T-helper 2 cell (primary cell): ENCODE measurements at regions not wholly inside any gene's neighbourhood (a gene's known extent, or its start where the extent isn't known, plus 50 kb on each side); places are given as distances from the start of the nearest gene placed in this dataset.
"Not testable (repeated sequence)": the region's sequence is repeated elsewhere in the genome, so short reads cannot be mapped to it uniquely, and the experiment has no call there.

Experiments
- DNase-seq, 5 experiments: peaks; one replicate each; pipeline versions ENCODE4 v3.0.0 to v3.0.0-alpha.2; 2012 to 2022

- DNase-seq, result not testable (repeated sequence)
Observed at GRCh38 chr4:54409270-54409817, 180.3 kb downstream of the PDGFRA start.

GRCh38 chr4:54414545-54414944 is 185.5 kb downstream of the PDGFRA start:
- no peak for DNase-seq

DNA sequence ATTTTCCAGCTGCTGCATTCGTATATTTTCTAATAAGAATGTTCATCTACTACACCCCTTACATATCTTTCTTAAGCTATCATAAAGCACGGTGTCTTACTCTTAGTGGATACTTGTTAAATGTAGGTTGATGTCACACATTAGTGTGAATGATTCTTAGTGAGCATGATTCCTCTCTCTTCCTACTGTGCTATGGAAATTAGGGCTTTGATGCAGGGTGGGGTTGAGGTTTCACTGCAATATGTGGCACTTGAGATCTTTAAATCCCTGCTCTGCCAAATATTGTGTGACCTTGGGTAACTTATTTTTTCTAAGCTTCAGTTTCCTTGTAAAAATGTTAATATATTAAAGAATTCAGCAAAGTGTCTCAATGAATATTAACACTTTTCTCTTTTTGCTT is 188.4 kb downstream of the PDGFRA start:
- no peak for DNase-seq

GRCh38 chr4:54418468-54418867 is 189.4 kb downstream of the PDGFRA start:
- DNase-seq, result no peak

- no peak for DNase-seq
Observed at GRCh38 chr4:54423066-54423465, 194.0 kb downstream of the PDGFRA start.

- no peak for DNase-seq
Observed at GRCh38 chr4:54427826-54428225, 198.7 kb downstream of the PDGFRA start.

- no peak for DNase-seq
Observed at GRCh38 chr4:54428940-54429339, 199.8 kb downstream of the PDGFRA start.

GRCh38 chr4:54433686-54434085 is 204.6 kb downstream of the PDGFRA start:
- no peak for DNase-seq

- no peak for DNase-seq
Observed at GRCh38 chr4:54439831-54440243, 210.7 kb downstream of the PDGFRA start.

- DNase-seq, result no peak
Observed at GRCh38 chr4:54440394-54441136, 211.5 kb downstream of the PDGFRA start.

- no peak for DNase-seq
Observed at GRCh38 chr4:54445866-54446265, 211.9 kb upstream of the KIT start.

GRCh38 chr4:54446581-54446980 is 211.2 kb upstream of the KIT start:
- no peak for DNase-seq

DNA sequence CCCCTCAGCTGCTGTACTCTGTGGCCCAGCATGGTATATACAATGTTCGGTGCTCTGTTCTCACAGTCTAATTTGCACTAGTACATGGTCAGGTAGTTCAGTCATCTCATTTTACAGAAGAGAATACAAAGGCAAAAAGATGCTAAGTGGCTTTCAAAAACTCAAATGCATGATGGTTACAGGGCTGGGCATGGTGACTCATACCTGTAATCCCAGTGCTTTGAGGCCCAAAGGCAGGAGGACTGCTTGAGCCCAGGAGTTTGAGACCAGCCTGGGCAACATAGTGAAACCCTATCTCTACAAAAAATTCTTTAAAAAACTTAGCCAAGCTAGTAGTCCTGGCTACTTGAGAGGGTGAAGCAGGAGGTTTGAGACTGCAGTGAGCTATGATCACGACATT is 210.5 kb upstream of the KIT start:
- DNase-seq, result no peak

DNA sequence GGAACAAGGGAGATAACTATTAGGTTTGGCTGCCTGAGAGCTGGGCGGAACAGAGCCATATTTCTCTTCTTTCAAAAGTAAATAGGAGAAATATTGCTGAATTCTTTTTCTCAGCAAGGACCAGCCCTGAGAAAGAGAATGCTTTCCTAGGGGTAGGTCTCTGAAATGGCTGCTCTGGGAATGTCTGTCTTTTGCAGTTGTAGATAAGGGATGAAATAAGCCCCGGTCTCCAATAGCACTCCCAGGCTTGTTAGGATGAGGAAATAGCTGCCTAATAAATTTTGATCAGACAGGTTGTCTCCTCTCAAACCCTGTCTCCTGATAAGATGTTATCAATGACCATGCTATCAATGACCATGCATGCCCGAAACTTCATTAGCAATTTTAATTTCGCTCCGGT is 207.8 kb upstream of the KIT start:
- no peak for DNase-seq

DNA sequence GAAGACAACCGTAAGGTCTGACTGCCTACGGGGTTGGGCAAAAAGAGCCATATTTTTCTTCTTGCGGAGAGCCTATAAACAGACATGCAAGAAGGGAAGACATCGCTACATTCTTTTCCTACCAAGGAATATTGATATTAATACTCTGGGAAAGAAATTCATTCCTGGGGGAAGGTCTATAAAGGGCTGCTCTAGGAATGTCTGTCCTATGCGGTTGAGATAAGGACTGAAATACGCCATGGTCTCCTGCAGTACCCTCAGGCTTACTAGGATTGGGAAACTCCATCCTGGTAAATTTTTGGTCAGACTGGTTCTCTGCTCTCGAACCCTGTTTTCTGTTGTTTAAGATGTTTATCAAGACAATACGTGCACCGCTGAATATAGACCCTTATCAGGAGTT is 190.8 kb upstream of the KIT start:
- DNase-seq, result not testable (repeated sequence)

- DNase-seq, result no peak
Observed at GRCh38 chr4:54473077-54473545, 184.6 kb upstream of the KIT start.

GRCh38 chr4:54473798-54474197 is 184.0 kb upstream of the KIT start:
- no peak for DNase-seq

- no peak for DNase-seq
Observed at GRCh38 chr4:54475546-54475945, 182.2 kb upstream of the KIT start.

DNA sequence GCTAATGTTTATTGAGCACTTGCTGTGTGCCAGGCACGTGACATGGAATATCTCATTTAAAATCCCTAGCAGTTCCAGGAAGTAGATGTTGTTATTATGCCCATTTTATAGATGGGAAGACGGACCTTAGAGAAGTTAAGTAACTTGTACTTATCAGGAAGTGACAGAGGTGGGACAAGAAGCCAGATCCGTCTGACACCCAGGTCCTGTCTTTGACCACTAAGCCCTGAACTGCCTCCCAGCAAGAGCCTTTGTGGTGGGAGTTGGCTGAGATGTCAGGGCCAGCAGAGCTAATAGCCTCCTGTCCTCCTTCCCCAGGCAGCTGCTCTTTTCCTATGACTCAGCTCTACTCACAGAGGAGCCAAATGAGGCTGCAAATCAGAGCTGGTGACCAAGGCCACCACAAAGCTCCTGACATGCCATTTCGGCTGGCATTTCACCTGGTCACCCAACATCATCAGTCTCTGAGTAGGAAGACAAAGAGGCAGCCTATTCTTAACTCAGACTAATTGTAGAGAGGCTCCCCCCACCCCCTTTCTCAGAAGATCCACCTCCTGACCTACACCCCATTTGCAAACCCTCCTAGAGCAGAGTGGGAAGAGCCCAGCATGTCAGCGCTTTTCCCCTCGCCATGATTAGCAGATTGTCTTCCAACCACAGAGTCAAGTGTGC is 175.1 kb upstream of the KIT start:
- no peak for DNase-seq

GRCh38 chr4:54484383-54484782 is 173.4 kb upstream of the KIT start:
- DNase-seq, result no peak

DNA sequence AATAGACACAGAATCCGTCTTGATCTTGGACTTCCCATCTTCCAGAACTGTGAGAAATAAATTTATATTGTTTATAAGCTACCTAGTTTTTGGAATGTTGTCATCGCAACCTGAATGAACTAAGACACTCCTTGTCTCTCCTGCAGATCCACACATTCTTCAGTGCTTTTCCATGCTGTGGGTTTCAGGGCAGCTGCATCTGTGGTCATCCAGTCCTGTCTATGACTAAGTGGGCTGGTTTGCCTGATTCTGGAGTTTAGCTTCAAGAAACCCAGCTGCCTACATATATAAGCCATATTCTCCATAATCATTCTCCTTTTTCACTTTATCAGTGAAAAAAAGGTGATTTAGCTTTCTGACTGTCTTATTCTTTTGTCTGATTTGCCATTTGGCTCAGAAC is 170.3 kb upstream of the KIT start:
- no peak for DNase-seq

GRCh38 chr4:54493862-54494261 is 163.9 kb upstream of the KIT start:
- DNase-seq, result no peak

GRCh38 chr4:54495091-54495490 is 162.7 kb upstream of the KIT start:
- no peak for DNase-seq

DNA sequence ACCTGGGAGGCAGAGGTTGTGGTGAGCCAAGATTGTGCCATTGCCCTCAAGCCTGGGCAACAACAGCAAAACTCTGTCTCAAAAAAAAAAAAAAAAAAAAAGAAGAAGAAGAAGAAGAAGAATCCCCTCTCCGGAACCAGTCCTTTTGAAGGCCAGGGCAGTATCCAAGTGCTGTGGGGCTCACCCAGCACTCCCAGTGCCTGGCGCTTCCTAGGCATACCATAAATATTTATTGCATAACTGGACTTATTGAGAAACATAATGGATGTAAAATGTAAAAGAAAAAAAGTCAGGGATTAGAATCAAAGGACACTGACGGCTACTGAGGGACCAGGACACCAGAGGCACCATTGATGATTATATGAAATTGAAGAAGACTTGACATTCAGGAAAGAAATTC is 162.1 kb upstream of the KIT start:
- no peak for DNase-seq
